ENCODE measurements at regions not wholly inside any gene's neighbourhood (a gene's known extent, or its start where the extent isn't known, plus 50 kb on each side); places are given as distances from the start of the nearest gene placed in this dataset.
"Not testable (repeated sequence)": the region's sequence is repeated elsewhere in the genome, so short reads cannot be mapped to it uniquely, and the experiment has no call there.

DNA sequence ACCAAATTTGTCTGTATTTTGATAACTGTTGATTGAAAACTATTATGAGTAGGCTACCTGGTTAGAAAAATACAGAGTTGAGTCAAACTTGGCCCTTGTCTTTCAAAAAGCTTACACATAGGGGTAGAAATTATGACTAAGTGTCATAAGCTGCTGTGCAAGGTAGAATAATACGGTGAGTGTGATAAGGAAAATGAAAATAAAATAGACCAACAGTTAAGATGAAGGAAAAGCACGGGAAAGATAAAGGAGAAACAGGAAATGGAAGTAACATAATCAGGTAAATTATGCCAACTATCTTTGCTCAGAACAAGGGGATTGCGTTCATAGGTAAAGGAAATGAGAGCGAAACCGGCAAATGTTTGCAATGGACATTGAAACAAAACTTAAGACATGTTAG, 302.5 kb downstream of the PCDH7 start:
- Histone ChIP-seq H3K9me3 (no peaks in the 10 kb centered on the region), H3K27me3 (no peaks in the 10 kb centered on the region), H3K4me3 (no peak overlapping the region), H3K4me1 (no peaks in the 10 kb centered on the region), H3K36me3 (ENCODE audit: low read depth, missing control alignments) (no peaks in the 10 kb centered on the region), H3K27ac (no peak overlapping the region)
- TF ChIP-seq, protein P1, sequence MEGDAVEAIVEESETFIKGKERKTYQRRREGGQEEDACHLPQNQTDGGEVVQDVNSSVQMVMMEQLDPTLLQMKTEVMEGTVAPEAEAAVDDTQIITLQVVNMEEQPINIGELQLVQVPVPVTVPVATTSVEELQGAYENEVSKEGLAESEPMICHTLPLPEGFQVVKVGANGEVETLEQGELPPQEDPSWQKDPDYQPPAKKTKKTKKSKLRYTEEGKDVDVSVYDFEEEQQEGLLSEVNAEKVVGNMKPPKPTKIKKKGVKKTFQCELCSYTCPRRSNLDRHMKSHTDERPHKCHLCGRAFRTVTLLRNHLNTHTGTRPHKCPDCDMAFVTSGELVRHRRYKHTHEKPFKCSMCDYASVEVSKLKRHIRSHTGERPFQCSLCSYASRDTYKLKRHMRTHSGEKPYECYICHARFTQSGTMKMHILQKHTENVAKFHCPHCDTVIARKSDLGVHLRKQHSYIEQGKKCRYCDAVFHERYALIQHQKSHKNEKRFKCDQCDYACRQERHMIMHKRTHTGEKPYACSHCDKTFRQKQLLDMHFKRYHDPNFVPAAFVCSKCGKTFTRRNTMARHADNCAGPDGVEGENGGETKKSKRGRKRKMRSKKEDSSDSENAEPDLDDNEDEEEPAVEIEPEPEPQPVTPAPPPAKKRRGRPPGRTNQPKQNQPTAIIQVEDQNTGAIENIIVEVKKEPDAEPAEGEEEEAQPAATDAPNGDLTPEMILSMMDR (IDR thresholded peaks at IDR 0.05), result no peak
- no peak for TF ChIP-seq POLR2A (IDR thresholded peaks at IDR 0.05)
- intact Hi-C loops (cut with DNase I; ENCODE audit: low total_unique reads), result no loop called here
- WGBS, 2 donors, result 78 to 82% methylated on average over 5 of the region's 5 CpGs
- DNase-seq, result no peak

DNA sequence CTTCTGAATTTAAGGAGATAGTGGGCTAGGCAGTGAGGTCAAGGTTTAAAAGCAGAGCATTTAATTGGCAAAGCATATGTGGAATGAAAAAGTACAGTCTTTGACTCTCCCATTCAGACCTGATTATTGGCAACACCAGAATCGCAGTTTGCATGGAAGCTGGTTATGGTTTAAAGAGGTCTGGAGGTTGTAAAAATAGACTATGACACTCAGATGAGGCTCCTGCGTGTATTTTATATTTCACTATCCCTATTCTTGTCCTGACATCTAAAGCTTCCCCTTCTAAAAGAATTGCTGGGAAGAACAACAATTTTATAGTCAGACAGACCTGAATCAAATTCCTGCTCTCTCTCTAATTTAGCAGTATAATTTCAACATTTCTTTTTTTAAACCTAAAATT, 302.9 kb downstream of the PCDH7 start:
- DNase-seq, result no peak
- no peaks in the 10 kb centered on the region for H3K27me3 ChIP-seq
- WGBS, 2 donors, result 71 to 76% methylated on average over 2 of the region's 2 CpGs
- intact Hi-C loops (cut with DNase I; ENCODE audit: low total_unique reads), result no loop called here
- H3K4me3 ChIP-seq, result no peak overlapping the region
- TF ChIP-seq POLR2A (IDR thresholded peaks at IDR 0.05), result no peak
- TF ChIP-seq, protein P1 (IDR thresholded peaks at IDR 0.05), result no peak
- no peaks in the 10 kb centered on the region for H3K36me3 ChIP-seq (ENCODE audit: low read depth, missing control alignments)
- no peaks in the 10 kb centered on the region for H3K4me1 ChIP-seq
- H3K27ac ChIP-seq, result no peak overlapping the region
- no peaks in the 10 kb centered on the region for H3K9me3 ChIP-seq

DNA sequence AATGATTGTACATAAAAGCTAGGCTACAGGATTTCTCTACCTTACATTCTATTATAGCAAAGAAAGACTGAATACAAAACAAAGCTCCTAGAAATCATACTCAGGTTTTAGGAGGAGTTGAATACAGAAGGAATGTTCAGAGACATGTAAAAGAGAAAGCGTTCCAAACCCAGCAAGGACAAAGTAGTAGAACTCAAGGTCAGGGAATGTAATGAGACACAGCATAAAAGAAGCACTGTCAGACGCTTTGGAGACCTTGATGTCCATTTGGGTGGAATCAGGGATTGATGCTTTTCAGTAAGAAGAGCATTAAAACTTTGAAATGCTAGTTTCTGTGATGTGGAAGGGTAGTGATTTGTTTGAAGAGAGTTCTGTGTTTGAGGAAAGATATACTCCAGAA, 303.6 kb downstream of the PCDH7 start:
- no peak for DNase-seq
- Histone ChIP-seq H3K27ac (no peak overlapping the region), H3K4me3 (no peak overlapping the region), H3K9me3 (no peaks in the 10 kb centered on the region), H3K4me1 (no peaks in the 10 kb centered on the region), H3K27me3 (no peaks in the 10 kb centered on the region), H3K36me3 (ENCODE audit: low read depth, missing control alignments) (no peaks in the 10 kb centered on the region)
- TF ChIP-seq, protein P1 (IDR thresholded peaks at IDR 0.05), result no peak
- no peak for TF ChIP-seq POLR2A (IDR thresholded peaks at IDR 0.05)
- 21 to 35% methylated on average over 2 of the region's 2 CpGs for WGBS, 2 donors
- intact Hi-C loops (cut with DNase I; ENCODE audit: low total_unique reads), result no loop called here

DNA sequence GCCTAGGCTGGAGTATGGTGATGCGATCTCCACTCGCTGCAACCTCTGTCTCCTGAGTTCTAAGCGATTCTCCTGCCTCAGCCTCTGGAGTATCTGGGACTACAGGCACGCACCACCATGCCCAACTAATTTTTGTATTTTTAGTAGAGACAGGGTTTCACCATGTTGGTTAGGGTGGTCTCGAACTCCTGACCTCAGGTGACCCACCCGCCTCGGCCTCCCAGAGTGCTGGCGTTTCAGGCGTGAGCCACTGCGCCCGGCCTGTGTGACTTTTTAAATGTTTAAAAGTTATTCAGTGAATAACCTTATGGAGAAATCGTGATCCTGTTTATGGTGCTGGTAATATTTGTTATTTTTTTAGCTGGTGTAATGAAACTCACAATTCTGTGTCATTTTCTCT, 304.6 kb downstream of the PCDH7 start:
- H3K4me3 ChIP-seq; H3K27ac ChIP-seq; DNase-seq; H3K4me1 ChIP-seq; H3K36me3 ChIP-seq (ENCODE audit: low read depth, missing control alignments); H3K27me3 ChIP-seq; intact Hi-C loops (cut with DNase I; ENCODE audit: low total_unique reads); H3K9me3 ChIP-seq: not testable (repeated sequence)
- 93 to 96% methylated on average over 12 of the region's 12 CpGs for WGBS, 2 donors

DNA sequence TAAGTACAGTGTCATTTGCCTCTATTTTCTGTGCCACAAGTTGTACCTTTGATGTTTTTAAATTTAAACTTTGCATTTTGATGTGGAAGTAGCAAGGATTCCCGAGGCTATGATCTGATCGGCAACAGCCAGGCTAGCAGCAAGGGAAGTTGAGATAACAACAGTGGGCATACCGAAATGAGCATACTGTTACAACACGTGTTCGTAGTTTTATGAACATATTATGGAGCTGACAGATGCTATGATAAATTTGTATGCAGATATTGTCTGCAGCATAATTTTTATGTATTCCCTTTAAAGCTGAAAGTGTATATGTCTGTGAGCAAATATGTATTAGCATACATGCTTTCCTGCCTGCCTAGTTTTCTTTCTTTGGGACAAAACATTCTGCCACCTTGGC, 306.1 kb downstream of the PCDH7 start:
- intact Hi-C loops (cut with DNase I; ENCODE audit: low total_unique reads), result no loop called here

More for the DNA sequence above, 306.1 kb downstream of the PCDH7 start:
- DNase-seq, result no peak
- Histone ChIP-seq H3K4me3 (no peak overlapping the region), H3K9me3 (no peaks in the 10 kb centered on the region), H3K36me3 (ENCODE audit: low read depth, missing control alignments) (no peaks in the 10 kb centered on the region), H3K27ac (no peak overlapping the region), H3K27me3 (no peaks in the 10 kb centered on the region), H3K4me1 (no peaks in the 10 kb centered on the region)
- no peak for TF ChIP-seq POLR2A (IDR thresholded peaks at IDR 0.05)
- TF ChIP-seq, protein P1 (IDR thresholded peaks at IDR 0.05), result no peak
- 92 to 98% methylated on average over 5 of the region's 5 CpGs for WGBS, 2 donors
